Body of pancreas (tissue), 4 donors: ENCODE measurements at regions not wholly inside any gene's neighbourhood (a gene's known extent, or its start where the extent isn't known, plus 50 kb on each side); places are given as distances from the start of the nearest gene placed in this dataset.

Experiments used
- CTCF ChIP-seq, 7 experiments: fragments of 450-650 bp in 4 of 7; fragments of 200-600 bp in 3 of 7; sonication (generic) in 3 of 7; IDR thresholded peaks; one replicate each; pipeline ENCODE4 v1.5.1; 2016 to 2019; ENCODE audit warnings: antibody characterized with exemption in 7 of 7
- POLR2A ChIP-seq, 3 donors: fragments of 450-650 bp; IDR thresholded peaks; one replicate each; pipeline ENCODE4 v1.6.1; 2016; ENCODE audit warnings: antibody characterized with exemption in 3 of 3, mild to moderate bottlenecking in 2 of 3

DNA sequence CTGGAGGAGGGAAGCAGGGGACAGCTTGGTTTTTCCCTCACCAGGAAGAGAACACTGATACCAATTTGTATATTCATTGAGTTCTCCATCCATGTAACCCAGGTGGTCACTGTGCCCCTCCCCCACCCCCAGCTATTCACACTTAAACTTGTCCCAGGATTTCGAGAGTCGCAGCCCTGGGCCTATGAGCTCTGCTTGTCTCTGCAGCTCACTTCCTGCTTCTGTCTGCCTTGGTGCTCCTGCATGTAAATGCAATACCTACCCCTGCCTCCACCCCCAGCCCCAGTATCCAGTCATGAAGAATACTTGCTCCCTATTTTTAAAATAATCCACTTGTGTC is 452.2 kb downstream of the BCL11B start:
- no peak for TF ChIP-seq CTCF (IDR thresholded peaks at IDR 0.05)
- TF ChIP-seq POLR2A (IDR thresholded peaks at IDR 0.05) = no peak
